Fibroblast of villous mesenchyme (primary cell): ENCODE measurements at regions not wholly inside any gene's neighbourhood (a gene's known extent, or its start where the extent isn't known, plus 50 kb on each side); places are given as distances from the start of the nearest gene placed in this dataset.

Experiments
- DNase-seq: peaks from one replicate; pipeline ENCODE4 v3.0.0-alpha.2; 2010; ENCODE audit warnings: low read depth
- H3K4me3 ChIP-seq: 2 replicates; pipeline ENCODE4 v1.5.1; 2011; ENCODE audit warnings: low read depth, mild to moderate bottlenecking, low read length
- TF ChIP-seq, protein P1 (sequence below): IDR thresholded peaks from 2 replicates; pipeline ENCODE4 v1.5.1; 2012; ENCODE audit warnings: low read depth, mild to moderate bottlenecking, low read length; ENCODE audit not compliant: insufficient read depth

GRCh38 chr6:14436592-14437132 is 319.1 kb downstream of the CD83 start:
- TF ChIP-seq, protein P1, sequence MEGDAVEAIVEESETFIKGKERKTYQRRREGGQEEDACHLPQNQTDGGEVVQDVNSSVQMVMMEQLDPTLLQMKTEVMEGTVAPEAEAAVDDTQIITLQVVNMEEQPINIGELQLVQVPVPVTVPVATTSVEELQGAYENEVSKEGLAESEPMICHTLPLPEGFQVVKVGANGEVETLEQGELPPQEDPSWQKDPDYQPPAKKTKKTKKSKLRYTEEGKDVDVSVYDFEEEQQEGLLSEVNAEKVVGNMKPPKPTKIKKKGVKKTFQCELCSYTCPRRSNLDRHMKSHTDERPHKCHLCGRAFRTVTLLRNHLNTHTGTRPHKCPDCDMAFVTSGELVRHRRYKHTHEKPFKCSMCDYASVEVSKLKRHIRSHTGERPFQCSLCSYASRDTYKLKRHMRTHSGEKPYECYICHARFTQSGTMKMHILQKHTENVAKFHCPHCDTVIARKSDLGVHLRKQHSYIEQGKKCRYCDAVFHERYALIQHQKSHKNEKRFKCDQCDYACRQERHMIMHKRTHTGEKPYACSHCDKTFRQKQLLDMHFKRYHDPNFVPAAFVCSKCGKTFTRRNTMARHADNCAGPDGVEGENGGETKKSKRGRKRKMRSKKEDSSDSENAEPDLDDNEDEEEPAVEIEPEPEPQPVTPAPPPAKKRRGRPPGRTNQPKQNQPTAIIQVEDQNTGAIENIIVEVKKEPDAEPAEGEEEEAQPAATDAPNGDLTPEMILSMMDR, result no peak
- DNase-seq, result no peak
- H3K4me3 ChIP-seq, result no peak overlapping the region

DNA sequence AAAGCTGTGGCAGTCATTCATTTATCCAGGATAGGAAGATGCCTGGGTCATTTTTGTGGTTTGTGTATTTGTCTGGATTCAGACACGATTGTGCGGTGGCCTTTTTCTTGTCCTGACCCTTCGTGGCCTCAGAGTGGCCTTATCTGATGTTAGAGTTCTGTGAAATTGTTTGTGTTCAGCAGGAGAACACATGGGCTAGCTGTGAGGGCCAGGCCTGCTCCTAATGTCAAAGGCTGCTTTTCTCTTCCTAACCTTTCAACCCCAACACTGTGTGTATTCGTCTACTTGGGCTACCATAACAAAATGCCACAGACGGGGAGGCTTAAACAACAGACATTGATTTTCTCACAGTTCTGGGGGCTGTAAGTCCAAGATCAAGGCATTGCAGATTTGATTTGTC is 321.8 kb downstream of the CD83 start:
- TF ChIP-seq, protein P1, result no peak
- no peak for DNase-seq
- no peak overlapping the region for H3K4me3 ChIP-seq

DNA sequence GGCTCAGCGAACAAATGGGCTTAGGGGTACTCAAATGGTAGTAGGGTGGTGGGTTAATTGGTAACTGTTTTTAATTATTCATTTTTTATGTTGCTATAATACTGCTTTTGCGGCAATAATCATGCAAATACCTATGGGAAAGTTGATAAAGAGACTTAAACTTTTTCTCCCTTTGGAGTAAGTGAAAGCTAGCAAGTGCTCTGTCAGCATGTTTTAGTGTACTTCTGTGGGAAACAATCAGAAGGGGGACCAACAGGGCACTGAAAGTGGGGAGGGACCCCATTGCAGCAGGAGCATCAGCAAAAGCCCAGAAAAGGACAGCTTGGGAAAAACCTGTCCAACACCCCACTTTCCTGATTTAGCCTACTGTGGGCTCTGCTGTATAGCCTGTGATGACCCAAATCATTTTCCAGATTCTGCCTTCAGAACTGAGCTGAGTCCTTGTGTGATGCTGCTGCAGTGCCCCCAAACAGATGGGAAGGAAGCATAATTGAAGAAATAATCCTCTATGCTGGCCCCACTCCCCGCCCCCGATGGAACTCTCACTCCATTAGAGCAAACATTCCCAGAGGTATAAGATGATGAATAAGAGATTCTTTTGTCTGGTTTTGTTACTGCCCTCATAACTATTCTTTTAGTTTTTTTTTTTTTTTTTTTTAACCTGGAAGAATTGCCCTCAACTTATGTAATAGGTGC is 322.8 kb downstream of the CD83 start:
- H3K4me3 ChIP-seq, result no peak overlapping the region
- TF ChIP-seq, protein P1, result no peak
- DNase-seq, result no peak

DNA sequence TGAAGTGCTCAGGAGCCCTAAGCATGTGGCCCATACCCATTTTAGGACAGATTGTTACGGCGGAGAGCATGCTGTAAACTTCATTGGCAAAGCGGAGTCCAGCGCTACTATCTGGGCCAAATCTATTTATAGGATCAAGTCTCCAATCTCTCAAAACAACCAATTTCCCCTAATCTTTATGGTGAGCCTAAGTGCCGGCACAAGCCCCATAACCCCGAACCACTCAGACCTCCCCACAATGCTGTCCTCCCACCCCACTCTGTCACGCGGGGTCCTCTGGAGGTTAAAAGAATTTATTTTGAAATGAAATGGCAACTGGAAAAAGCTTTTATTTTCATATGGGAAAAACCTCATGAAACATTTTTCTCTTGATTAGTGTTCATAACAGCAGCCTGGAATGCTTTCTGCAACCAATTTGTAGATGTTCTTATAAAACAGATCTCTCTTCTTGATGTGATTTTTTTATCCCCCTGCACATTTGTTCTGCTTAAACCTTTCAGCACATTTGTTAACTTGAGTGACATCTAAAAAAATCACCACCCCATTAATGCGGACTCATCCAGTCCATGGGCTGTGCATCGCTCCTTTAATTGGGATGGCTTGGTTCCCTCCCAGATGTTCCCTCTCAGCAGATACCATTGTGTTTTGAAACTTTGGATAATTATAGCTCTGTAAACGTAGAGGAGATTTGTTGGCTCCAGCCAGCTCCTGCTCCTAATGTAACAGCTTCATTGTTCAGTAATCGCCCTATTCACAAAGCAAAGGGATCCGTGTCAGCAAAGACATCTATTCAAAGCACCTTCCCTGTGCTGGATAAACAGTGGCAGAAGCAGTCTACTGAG is 323.6 kb downstream of the CD83 start:
- peak; percentile 18 for DNase-seq
- TF ChIP-seq, protein P1, result no peak
- no peak overlapping the region for H3K4me3 ChIP-seq

GRCh38 chr6:14442242-14442641 is 324.7 kb downstream of the CD83 start:
- TF ChIP-seq, protein P1, result no peak
- no peak for DNase-seq

DNA sequence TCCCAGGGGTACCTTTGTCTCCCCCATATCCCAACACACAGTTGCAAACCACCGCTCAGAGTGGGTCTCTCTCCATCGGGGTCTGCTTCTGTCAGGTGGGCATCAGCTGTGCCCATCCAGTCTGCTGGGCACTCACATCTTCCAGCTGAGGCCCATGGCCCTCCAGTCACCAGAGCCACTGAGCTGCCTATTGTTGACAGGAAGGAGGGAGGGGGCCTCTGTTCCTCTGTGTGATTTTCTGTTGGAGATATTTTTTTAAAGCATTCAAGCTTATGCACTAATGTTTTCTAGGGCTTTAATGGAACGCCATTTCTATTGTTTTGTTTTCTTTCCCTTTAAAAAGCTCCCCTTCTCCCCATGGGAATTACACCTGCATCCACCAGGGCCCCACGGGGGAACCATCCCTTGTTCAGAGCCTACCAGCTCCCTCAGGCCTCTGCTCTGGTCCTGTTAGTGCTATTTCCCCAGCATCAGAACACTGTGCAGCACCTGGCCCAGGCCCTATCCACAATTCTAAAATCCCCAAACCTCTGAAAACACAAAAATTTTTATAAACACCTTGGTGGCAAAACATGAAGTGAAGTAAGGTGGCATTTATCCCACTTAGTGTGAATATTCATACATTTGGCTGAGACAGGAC is 326.2 kb downstream of the CD83 start:
- TF ChIP-seq, protein P1, result no peak
- no peak for DNase-seq

More at GRCh38 chr6:14442242-14442641, 324.7 kb downstream of the CD83 start:
- no peak overlapping the region for H3K4me3 ChIP-seq

More for the DNA sequence above, 326.2 kb downstream of the CD83 start:
- H3K4me3 ChIP-seq, result no peak overlapping the region
